Fibroblast of lung (primary cell): ENCODE measurements at regions not wholly inside any gene's neighbourhood (a gene's known extent, or its start where the extent isn't known, plus 50 kb on each side); places are given as distances from the start of the nearest gene placed in this dataset.

Source experiments
- DNase-seq, 2 donors: peaks; one replicate each; pipeline versions ENCODE4 v3.0.0 to v3.0.0-alpha.2; 2010; ENCODE audit warnings: low read depth in 2 of 2
- H2AFZ ChIP-seq: 2 replicates; pipeline ENCODE4 v1.5.1; 2012; ENCODE audit warnings: low read length, control low read depth, inconsistent platforms
- H3K27ac ChIP-seq: 2 replicates; pipeline ENCODE4 v1.5.1; 2011; ENCODE audit warnings: low read length, control low read depth; ENCODE audit not compliant: insufficient read depth
- H3K27me3 ChIP-seq: 2 replicates; pipeline ENCODE4 v1.5.1; 2011; ENCODE audit warnings: mild to moderate bottlenecking, low read length; ENCODE audit not compliant: control insufficient read depth, insufficient read depth
- H3K36me3 ChIP-seq: 2 replicates; pipeline ENCODE4 v1.5.1; 2011; ENCODE audit warnings: low read length; ENCODE audit not compliant: control insufficient read depth, insufficient read depth
- H3K4me1 ChIP-seq: 2 replicates; pipeline ENCODE4 v1.5.1; 2011; ENCODE audit warnings: low read length; ENCODE audit not compliant: control insufficient read depth, insufficient read depth; ENCODE audit errors: extremely low read depth
- H3K4me2 ChIP-seq: 2 replicates; pipeline ENCODE4 v1.5.1; 2011; ENCODE audit warnings: low read length, control low read depth; ENCODE audit not compliant: insufficient read depth; ENCODE audit errors: extremely low read depth
- H3K4me3 ChIP-seq, 4 experiments: fragments of 200-600 bp in 1 of 4; sonication (generic) in 1 of 4; replicated peaks in 1 of 4; 2 replicates each; pipeline ENCODE4 v1.5.1; 2011 to 2016; ENCODE audit warnings: low read length in 4 of 4, low read depth in 3 of 4, mild to moderate bottlenecking in 3 of 4, control low read depth in 2 of 4, inconsistent platforms in 1 of 4, mixed read lengths in 1 of 4; ENCODE audit not compliant: insufficient read depth in 1 of 4; ENCODE audit errors: control extremely low read depth in 1 of 4
- H3K79me2 ChIP-seq: 2 replicates; pipeline ENCODE4 v1.5.1; 2012; ENCODE audit warnings: mild to moderate bottlenecking, low read length, inconsistent platforms; ENCODE audit not compliant: control insufficient read depth, insufficient read depth
- H3K9ac ChIP-seq: 2 replicates; pipeline ENCODE4 v1.5.1; 2011; ENCODE audit warnings: mild to moderate bottlenecking, low read length, control low read depth; ENCODE audit not compliant: insufficient read depth
- H3K9me3 ChIP-seq: 2 replicates; pipeline ENCODE4 v1.5.1; 2012; ENCODE audit warnings: low read depth, low read length; ENCODE audit not compliant: control insufficient read depth, insufficient read depth
- H4K20me1 ChIP-seq: 2 replicates; pipeline ENCODE4 v1.5.1; 2011; ENCODE audit warnings: low read length; ENCODE audit not compliant: control insufficient read depth, insufficient read depth; ENCODE audit errors: extremely low read depth
- CTCF ChIP-seq, 2 donors: IDR thresholded peaks in 1 of 2; conservative IDR thresholded peaks in 1 of 2; 1 replicate in 1 of 2; 2 replicates in 1 of 2; pipeline ENCODE4 v1.5.1; 2011 to 2012; ENCODE audit warnings: low read length in 2 of 2, control low read depth in 1 of 2, inconsistent platforms in 1 of 2, low read depth in 1 of 2, mild to moderate bottlenecking in 1 of 2
- EZH2 ChIP-seq: IDR thresholded peaks from 2 replicates; pipeline ENCODE4 v1.5.1; 2012; ENCODE audit warnings: low read length, control low read depth, mild to moderate bottlenecking; ENCODE audit errors: missing control alignments

- Histone ChIP-seq H3K9me3 (no peaks in the 10 kb centered on the region), H3K79me2 (no peaks in the 10 kb centered on the region), H3K27ac (no peak overlapping the region), H3K4me1 (no peaks in the 10 kb centered on the region), H3K4me2 (no peak overlapping the region), H2AFZ (no peak overlapping the region), H3K36me3 (no peaks in the 10 kb centered on the region), H4K20me1 (no peaks in the 10 kb centered on the region), H3K27me3 (no peaks in the 10 kb centered on the region), H3K4me3 (no peak overlapping the region), H3K9ac (no peak overlapping the region)
- DNase-seq, result no peak
- TF ChIP-seq EZH2, result no peak
- TF ChIP-seq CTCF (conservative IDR thresholded peaks at IDR 0.05 in 1 of 2, IDR thresholded peaks at IDR 0.05 in 1 of 2; ENCODE audit: low read depth in 1 of 2, low read length in 2 of 2), result no peak
These were observed 342.9 kb upstream of the PLXNA2 start for GRCh38 chr1:208587110-208587509.

- H3K27ac ChIP-seq, result no peak overlapping the region
- DNase-seq, result no peak
- no peaks in the 10 kb centered on the region for H3K9me3 ChIP-seq
- H3K4me3 ChIP-seq, result no peak overlapping the region
- no peaks in the 10 kb centered on the region for H3K27me3 ChIP-seq
- no peak overlapping the region for H3K9ac ChIP-seq
- H3K4me1 ChIP-seq, result no peaks in the 10 kb centered on the region
- H3K4me2 ChIP-seq, result no peak overlapping the region
- no peaks in the 10 kb centered on the region for H4K20me1 ChIP-seq
- TF ChIP-seq CTCF (conservative IDR thresholded peaks at IDR 0.05 in 1 of 2, IDR thresholded peaks at IDR 0.05 in 1 of 2; ENCODE audit: low read depth in 1 of 2, low read length in 2 of 2), result no peak
- no peak for TF ChIP-seq EZH2
- H3K36me3 ChIP-seq, result no peaks in the 10 kb centered on the region
- no peaks in the 10 kb centered on the region for H3K79me2 ChIP-seq
- H2AFZ ChIP-seq, result no peak overlapping the region
These were observed 349.3 kb upstream of the PLXNA2 start for GRCh38 chr1:208593306-208594006.

- Histone ChIP-seq H3K27me3 (no peaks in the 10 kb centered on the region), H3K4me2 (no peak overlapping the region), H3K4me3 (no peak overlapping the region), H3K9ac (no peak overlapping the region), H3K79me2 (no peaks in the 10 kb centered on the region), H3K36me3 (no peaks in the 10 kb centered on the region), H4K20me1 (no peaks in the 10 kb centered on the region), H3K4me1 (no peaks in the 10 kb centered on the region), H3K9me3 (no peaks in the 10 kb centered on the region), H2AFZ (no peak overlapping the region), H3K27ac (no peak overlapping the region)
- TF ChIP-seq CTCF (conservative IDR thresholded peaks at IDR 0.05 in 1 of 2, IDR thresholded peaks at IDR 0.05 in 1 of 2; ENCODE audit: low read depth in 1 of 2, low read length in 2 of 2), result no peak
- no peak for TF ChIP-seq EZH2
- no peak for DNase-seq
These were observed 351.1 kb upstream of the PLXNA2 start for GRCh38 chr1:208595236-208595635.
